Embryonic facial prominence (tissue), 1 donor: ENCODE measurements at regions not wholly inside any gene's neighbourhood (a gene's known extent, or its start where the extent isn't known, plus 50 kb on each side); places are given as distances from the start of the nearest gene placed in this dataset.
"Not testable (repeated sequence)": the region's sequence is repeated elsewhere in the genome, so short reads cannot be mapped to it uniquely, and the experiment has no call there.

Experiments
- DNase-seq: peaks from one replicate; pipeline ENCODE4 v3.0.0-alpha.2; 2016; ENCODE audit errors: extremely low spot score

- peak; percentile 69 for DNase-seq
Observed at GRCh38 chr6:18595774-18596530, 208.8 kb downstream of the RNF144B start.

- DNase-seq = no peak
Observed at GRCh38 chr6:18596531-18596835, 209.3 kb downstream of the RNF144B start.

- DNase-seq = no peak
Observed at GRCh38 chr6:18598551-18599264, 211.6 kb downstream of the RNF144B start.

- no peak for DNase-seq
Observed at GRCh38 chr6:18600255-18600654, 213.1 kb downstream of the RNF144B start.

GRCh38 chr6:18601516-18602020 is 214.4 kb downstream of the RNF144B start:
- no peak for DNase-seq

- DNase-seq = no peak
Observed at GRCh38 chr6:18602931-18603330, 215.8 kb downstream of the RNF144B start.

- DNase-seq = no peak
Observed at GRCh38 chr6:18603361-18603760, 216.2 kb downstream of the RNF144B start.

GRCh38 chr6:18605841-18606240 is 218.7 kb downstream of the RNF144B start:
- DNase-seq = no peak

GRCh38 chr6:18609715-18610114 is 222.6 kb downstream of the RNF144B start:
- DNase-seq = no peak

GRCh38 chr6:18613319-18613925 is 226.3 kb downstream of the RNF144B start:
- DNase-seq = no peak

GRCh38 chr6:18629571-18629970 is 242.4 kb downstream of the RNF144B start:
- DNase-seq = no peak

- no peak for DNase-seq
Observed at GRCh38 chr6:18632670-18633410, 245.7 kb downstream of the RNF144B start.

- DNase-seq = no peak
Observed at GRCh38 chr6:18634912-18635311, 247.8 kb downstream of the RNF144B start.

- DNase-seq = no peak
Observed at GRCh38 chr6:18640134-18640533, 253.0 kb downstream of the RNF144B start.

- DNase-seq = no peak
Observed at GRCh38 chr6:18640754-18641153, 253.6 kb downstream of the RNF144B start.

GRCh38 chr6:18654821-18655220 is 267.7 kb downstream of the RNF144B start:
- no peak for DNase-seq

GRCh38 chr6:18656506-18656905 is 269.4 kb downstream of the RNF144B start:
- DNase-seq = no peak

- not testable (repeated sequence) for DNase-seq
Observed at GRCh38 chr6:18659994-18660393, 272.8 kb downstream of the RNF144B start.

- no peak for DNase-seq
Observed at GRCh38 chr6:18663011-18663410, 275.9 kb downstream of the RNF144B start.

- DNase-seq = no peak
Observed at GRCh38 chr6:18664401-18664800, 277.3 kb downstream of the RNF144B start.

- no peak for DNase-seq
Observed at GRCh38 chr6:18667612-18668011, 280.5 kb downstream of the RNF144B start.

GRCh38 chr6:18668994-18669393 is 281.8 kb downstream of the RNF144B start:
- no peak for DNase-seq
